Heart left ventricle (tissue), 13 donors: ENCODE measurements at regions not wholly inside any gene's neighbourhood (a gene's known extent, or its start where the extent isn't known, plus 50 kb on each side); places are given as distances from the start of the nearest gene placed in this dataset.

Source experiments
- POLR2A ChIP-seq, 2 donors: fragments of 450-650 bp; IDR thresholded peaks; one replicate each; pipeline ENCODE4 v1.6.1; 2017; ENCODE audit warnings: antibody characterized with exemption in 2 of 2, mild to moderate bottlenecking in 2 of 2, moderate library complexity in 2 of 2
- TF ChIP-seq, protein P1 (sequence below), 12 donors: fragments of 200-600 bp; sonication (generic) in 4 of 12; IDR thresholded peaks; one replicate each; pipeline versions ENCODE4 v1.5.0 to v1.8.0; 2018 to 2022; ENCODE audit warnings: antibody characterized with exemption in 12 of 12, mild to moderate bottlenecking in 5 of 12
- donor health status: ischemic (EF 13 %, LVEDD 7.1; RV severe dilation, severe dysfunction).
- donor health status: DM: no; HTN: yes; CAD: no.
- donor health status: DM: no; HTN: no; CAD: no.
- donor health status: ischemic (EF 25% LVEDD 6.9; RV normal size, moderate dysfunction).
- donor health status: ischemic (EF 25% LVEDD 5.7; RV mildly dilated, moderate dysfunction).
- donor health status: ischemic (EF 35%, LVEDD 5.7; RV mildly dilated, moderate dysfunction).
- donor health status: nonischemic (EF 11% LVEDD 7.7; RV severe dilation, severe dysfunction).
- donor health status: DM: yes; HTN: yes; CAD: no.
- donor health status: PGD.
- donor health status: ischemic (EF 29% LVEDD 5.4; RV normal size, mild dysfunction).
- donor health status: nonischemic (EF 23%, LVEDD 6.1; RV moderate dilation, normal function).

DNA sequence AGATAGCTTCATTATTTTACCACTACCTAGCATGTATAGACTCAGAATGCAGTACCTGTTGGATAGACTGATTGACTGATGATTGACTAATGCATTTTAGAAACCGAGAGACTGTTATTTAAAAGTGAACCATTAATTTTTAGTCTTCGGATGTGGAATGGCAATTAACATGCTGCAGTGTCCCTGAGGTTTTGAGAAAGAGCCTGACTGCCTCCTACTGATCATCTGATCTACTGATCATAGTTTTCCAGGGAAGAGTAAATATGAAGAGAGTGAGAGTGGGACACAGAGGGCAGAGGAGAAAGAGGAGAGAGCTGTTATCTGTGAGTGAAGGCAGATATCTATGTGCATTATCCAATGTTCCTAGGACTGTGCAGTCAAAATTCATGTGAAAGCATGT is 764.7 kb downstream of the TRIML1 start:
- TF ChIP-seq POLR2A (IDR thresholded peaks at IDR 0.05), result no peak
- TF ChIP-seq, protein P1, sequence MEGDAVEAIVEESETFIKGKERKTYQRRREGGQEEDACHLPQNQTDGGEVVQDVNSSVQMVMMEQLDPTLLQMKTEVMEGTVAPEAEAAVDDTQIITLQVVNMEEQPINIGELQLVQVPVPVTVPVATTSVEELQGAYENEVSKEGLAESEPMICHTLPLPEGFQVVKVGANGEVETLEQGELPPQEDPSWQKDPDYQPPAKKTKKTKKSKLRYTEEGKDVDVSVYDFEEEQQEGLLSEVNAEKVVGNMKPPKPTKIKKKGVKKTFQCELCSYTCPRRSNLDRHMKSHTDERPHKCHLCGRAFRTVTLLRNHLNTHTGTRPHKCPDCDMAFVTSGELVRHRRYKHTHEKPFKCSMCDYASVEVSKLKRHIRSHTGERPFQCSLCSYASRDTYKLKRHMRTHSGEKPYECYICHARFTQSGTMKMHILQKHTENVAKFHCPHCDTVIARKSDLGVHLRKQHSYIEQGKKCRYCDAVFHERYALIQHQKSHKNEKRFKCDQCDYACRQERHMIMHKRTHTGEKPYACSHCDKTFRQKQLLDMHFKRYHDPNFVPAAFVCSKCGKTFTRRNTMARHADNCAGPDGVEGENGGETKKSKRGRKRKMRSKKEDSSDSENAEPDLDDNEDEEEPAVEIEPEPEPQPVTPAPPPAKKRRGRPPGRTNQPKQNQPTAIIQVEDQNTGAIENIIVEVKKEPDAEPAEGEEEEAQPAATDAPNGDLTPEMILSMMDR (IDR thresholded peaks at IDR 0.05), result peak in 1 of 12 donors; percentile 20
